HCT116 (cell line): ENCODE measurements at regions not wholly inside any gene's neighbourhood (a gene's known extent, or its start where the extent isn't known, plus 50 kb on each side); places are given as distances from the start of the nearest gene placed in this dataset.

Source experiments
- ATAC-seq: fragments of 200-7000 bp; cut with Tn5 transposase; 2 replicates; pipeline ENCODE4 v1.9.1; 2020; ENCODE audit warnings: mild to moderate bottlenecking, moderate library complexity
- BruUV-seq: library from RNA; stranded (reverse); fragments of 400-500 nt; replicated peaks from 2 replicates; lab custom pipeline; 2021; lab: Mats Ljungman, UMichigan
- CTCF ChIA-PET: fragments of 300-600 bp; sonication (Branson Sonifier 250); formaldehyde crosslinking; loops from one replicate; lab custom pipeline; 2021; ENCODE audit warnings: antibody characterized with exemption; lab: Charles Lee
- POLR2A ChIA-PET: fragments of 300-600, 350-600 bp; sonication (Branson Sonifier 250); formaldehyde crosslinking; loops from one replicate; lab custom pipeline; 2021; ENCODE audit warnings: antibody characterized with exemption; lab: Charles Lee
- RAD21 ChIA-PET, 2 experiments: fragments of 300-600 bp; sonication (Branson Sonifier 250); formaldehyde crosslinking; loops; one replicate each; lab custom pipeline; 2023; ENCODE audit warnings: low total read pairs in 2 of 2; ENCODE audit not compliant: uncharacterized antibody in 2 of 2, unreplicated experiment in 2 of 2, low non-redundant PET in 1 of 2; lab: Charles Lee
- DNase-seq: peaks from one replicate; pipeline ENCODE4 v3.0.0-alpha.2; 2010; ENCODE audit warnings: low read depth, low spot score
- H2AFZ ChIP-seq: fragments of 200-600 bp; shearing (Covaris generic), sonication (generic); 2 replicates; pipeline ENCODE4 v1.6.1; 2017; ENCODE audit warnings: low read depth, mixed run types, mixed read lengths, antibody characterized with exemption, low read length; ENCODE audit not compliant: poor library complexity, severe bottlenecking
- H3K27ac ChIP-seq: 2 replicates; pipeline ENCODE4 v1.5.1; 2012; ENCODE audit warnings: low read depth, low read length
- H3K27me3 ChIP-seq: fragments of 200-600 bp; sonication (generic); 2 replicates; pipeline ENCODE4 v1.6.1; 2016; ENCODE audit warnings: mixed run types, low read length, mixed read lengths; ENCODE audit not compliant: insufficient read depth
- H3K36me3 ChIP-seq, 2 experiments: fragments of 200-500 bp in 1 of 2; fragments of 200-600 bp in 1 of 2; sonication (Bioruptor generic) in 1 of 2; sonication (generic) in 1 of 2; 2 replicates each; pipeline versions ENCODE4 v1.5.1 to v1.6.1; 2014 to 2016; ENCODE audit warnings: low read length in 2 of 2, inconsistent platforms in 1 of 2, mixed read lengths in 1 of 2, mixed run types in 1 of 2; ENCODE audit not compliant: insufficient read depth in 2 of 2, control insufficient read depth in 1 of 2
- H3K4me1 ChIP-seq, 2 experiments: fragments of 200-600 bp in 1 of 2; sonication (generic) in 1 of 2; 2 replicates each; pipeline versions ENCODE4 v1.5.1 to v1.6.1; 2012 to 2017; ENCODE audit warnings: low read length in 2 of 2, inconsistent platforms in 1 of 2, mild to moderate bottlenecking in 1 of 2, mixed read lengths in 1 of 2, mixed run types in 1 of 2, moderate library complexity in 1 of 2; ENCODE audit not compliant: insufficient read depth in 2 of 2, control insufficient read depth in 1 of 2
- H3K4me2 ChIP-seq: fragments of 200-600 bp; sonication (generic); 2 replicates; pipeline ENCODE4 v1.6.1; 2017; ENCODE audit warnings: mixed run types, low read length, mixed read lengths
- H3K4me3 ChIP-seq, 2 experiments: fragments of 200-600 bp in 1 of 2; sonication (generic) in 1 of 2; replicated peaks in 1 of 2; 2 replicates each; pipeline ENCODE4 v1.5.1; 2011 to 2016; ENCODE audit warnings: low read length in 2 of 2, control low read depth in 1 of 2, low read depth in 1 of 2, mild to moderate bottlenecking in 1 of 2, mixed read lengths in 1 of 2, mixed run types in 1 of 2
- H3K79me2 ChIP-seq: fragments of 200-600 bp; sonication (generic); 2 replicates; pipeline ENCODE4 v1.6.1; 2017; ENCODE audit warnings: mild to moderate bottlenecking, mixed run types, low read length, moderate library complexity, mixed read lengths; ENCODE audit not compliant: insufficient read depth
- H3K9ac ChIP-seq: fragments of 200-600 bp; sonication (generic); 2 replicates; pipeline ENCODE4 v1.6.1; 2016; ENCODE audit warnings: low read length, mixed read lengths
- H3K9me2 ChIP-seq: fragments of 200-600 bp; sonication (generic), shearing (Covaris generic); 2 replicates; pipeline ENCODE4 v1.6.1; 2017; ENCODE audit warnings: mixed run types, mild to moderate bottlenecking, moderate library complexity; ENCODE audit not compliant: insufficient read depth
- H3K9me3 ChIP-seq, 2 experiments: fragments of 200-500 bp in 1 of 2; fragments of 200-600 bp in 1 of 2; sonication (Bioruptor generic) in 1 of 2; sonication (generic) in 1 of 2; 2 replicates each; pipeline ENCODE4 v1.6.1; 2014 to 2017; ENCODE audit warnings: low read length in 2 of 2, mixed read lengths in 2 of 2, inconsistent platforms in 1 of 2, low read depth in 1 of 2, mild to moderate bottlenecking in 1 of 2, mixed run types in 1 of 2, moderate library complexity in 1 of 2; ENCODE audit not compliant: control insufficient read depth in 1 of 2, insufficient read depth in 1 of 2
- H4K20me1 ChIP-seq: fragments of 200-600 bp; sonication (generic), shearing (Covaris generic); 2 replicates; pipeline ENCODE4 v1.6.1; 2017; ENCODE audit warnings: mixed run types, mild to moderate bottlenecking, moderate library complexity; ENCODE audit not compliant: insufficient read depth
- ATF3 ChIP-seq: IDR thresholded peaks from 2 replicates; pipeline ENCODE4 v1.6.1; 2012
- EGR1 ChIP-seq: IDR thresholded peaks from 2 replicates; pipeline ENCODE4 v1.6.1; 2012; ENCODE audit warnings: low read depth
- FOSL1 ChIP-seq: IDR thresholded peaks from 2 replicates; pipeline ENCODE4 v1.6.1; 2012; ENCODE audit warnings: low read depth
- JUND ChIP-seq: IDR thresholded peaks from 2 replicates; pipeline ENCODE4 v1.6.1; 2012
- MAX ChIP-seq: IDR thresholded peaks from 2 replicates; pipeline ENCODE4 v1.6.1; 2012
- POLR2AphosphoS5 ChIP-seq: IDR thresholded peaks from 2 replicates; pipeline ENCODE4 v1.6.1; 2011; ENCODE audit warnings: mild to moderate bottlenecking, low read depth, low read length, moderate library complexity
- REST ChIP-seq: IDR thresholded peaks from 2 replicates; pipeline ENCODE4 v1.6.1; 2012; ENCODE audit warnings: low read depth
- ZFX ChIP-seq: fragments of 450-650 bp; IDR thresholded peaks from 2 replicates; pipeline ENCODE4 v1.6.1; 2017
- intact Hi-C: fragments of 100-400 bp; cut with micrococcal nuclease; formaldehyde crosslinking; loops from 2 replicates; pipeline ENCODE4 v1.10.0; 2022

- CTCF ChIA-PET: no interaction called here
- Histone ChIP-seq H3K27ac (no peak overlapping the region), H3K27me3 (no peaks in the 10 kb centered on the region)
Measured at GRCh38 chr5:51895834-51896233, 512.6 kb downstream of the ISL1 start.

More at GRCh38 chr5:51895834-51896233, 512.6 kb downstream of the ISL1 start:
- no peaks in the 10 kb centered on the region for H4K20me1 ChIP-seq
- ATAC-seq (no peak), DNase-seq (no peak)
- H3K4me1 ChIP-seq: peaks cover 0 to 8% of the 10 kb centered on the region in 2 experiments; a peak in 2 of 4 replicates
- H3K9me2 ChIP-seq: no peaks in the 10 kb centered on the region
- BruUV-seq: no TSS peak
- intact Hi-C loops: no loop called here
- no peak for TF ChIP-seq JUND
- no peak for TF ChIP-seq POLR2AphosphoS5
- TF ChIP-seq ATF3: no peak
- no peak for TF ChIP-seq ZFX
- no peak for TF ChIP-seq MAX
- no peak for TF ChIP-seq FOSL1
- no peak for TF ChIP-seq REST
- TF ChIP-seq EGR1: no peak
- H3K79me2 ChIP-seq: no peaks in the 10 kb centered on the region
- H3K4me3 ChIP-seq: no peak overlapping the region
- RAD21 ChIA-PET: no interaction called here
- H3K9me3 ChIP-seq: no peaks in the 10 kb centered on the region
- no peak overlapping the region for H3K9ac ChIP-seq
- no peak overlapping the region for H3K4me2 ChIP-seq
- no peaks in the 10 kb centered on the region for H3K36me3 ChIP-seq
- POLR2A ChIA-PET: no interaction called here
- H2AFZ ChIP-seq: no peak overlapping the region
